ENCODE measurements at regions not wholly inside any gene's neighbourhood (a gene's known extent, or its start where the extent isn't known, plus 50 kb on each side); places are given as distances from the start of the nearest gene placed in this dataset.

GRCh38 chr6:164791498-164791897 lies 517.9 kb downstream of the C6orf118 start:
- no peak for TF ChIP-seq POLR2A (IDR thresholded peaks at IDR 0.05)
- no peak for TF ChIP-seq CTCF (IDR thresholded peaks at IDR 0.05)

Measured in tibial nerve (tissue), 3 donors.